GM13977 (cell line): ENCODE measurements at regions not wholly inside any gene's neighbourhood (a gene's known extent, or its start where the extent isn't known, plus 50 kb on each side); places are given as distances from the start of the nearest gene placed in this dataset.

Experiments used
- DNase-seq: peaks from one replicate; pipeline ENCODE4 v3.0.0; 2012; ENCODE audit warnings: low spot score
- CTCF ChIP-seq: IDR thresholded peaks from 2 replicates; pipeline ENCODE4 v1.5.1; 2012; ENCODE audit warnings: mild to moderate bottlenecking, control low read depth; ENCODE audit not compliant: insufficient read depth; ENCODE audit errors: extremely low read depth, missing control alignments
- in situ Hi-C: fragments of 300-500 bp; cut with MboI; formaldehyde crosslinking; loops from one replicate; pipeline ENCODE4 v1.12.0; 2022; ENCODE audit warnings: low sequenced_read_pairs, low pct_unique_long_range_greater_than_20kb, mixed read lengths, inconsistent platforms; ENCODE audit not compliant: unreplicated experiment

GRCh38 chr2:2524348-2524941, 193.4 kb upstream of the MYT1L start:
- TF ChIP-seq CTCF, result no peak
- DNase-seq, result no peak
- in situ Hi-C loops, result no loop called here

GRCh38 chr2:2523461-2524347, 192.6 kb upstream of the MYT1L start:
- no peak for DNase-seq
- TF ChIP-seq CTCF, result no peak
- in situ Hi-C loops, result no loop called here

GRCh38 chr2:2520401-2520811, 189.3 kb upstream of the MYT1L start:
- DNase-seq, result no peak
- in situ Hi-C loops, result no loop called here
- TF ChIP-seq CTCF, result no peak

- in situ Hi-C loops, result no loop called here
- no peak for DNase-seq
- no peak for TF ChIP-seq CTCF
Observed at GRCh38 chr2:2519381-2519780, 188.3 kb upstream of the MYT1L start.

GRCh38 chr2:2517399-2517798, 186.3 kb upstream of the MYT1L start:
- in situ Hi-C loops, result no loop called here
- TF ChIP-seq CTCF, result no peak
- no peak for DNase-seq

- in situ Hi-C loops, result no loop called here
- no peak for TF ChIP-seq CTCF
- no peak for DNase-seq
Observed at GRCh38 chr2:2516386-2516785, 185.3 kb upstream of the MYT1L start.
